ENCODE measurements at regions not wholly inside any gene's neighbourhood (a gene's known extent, or its start where the extent isn't known, plus 50 kb on each side); places are given as distances from the start of the nearest gene placed in this dataset.
A peak's percentile ranks its signal among the peaks of the same experiment; 100 is the strongest.

DNA sequence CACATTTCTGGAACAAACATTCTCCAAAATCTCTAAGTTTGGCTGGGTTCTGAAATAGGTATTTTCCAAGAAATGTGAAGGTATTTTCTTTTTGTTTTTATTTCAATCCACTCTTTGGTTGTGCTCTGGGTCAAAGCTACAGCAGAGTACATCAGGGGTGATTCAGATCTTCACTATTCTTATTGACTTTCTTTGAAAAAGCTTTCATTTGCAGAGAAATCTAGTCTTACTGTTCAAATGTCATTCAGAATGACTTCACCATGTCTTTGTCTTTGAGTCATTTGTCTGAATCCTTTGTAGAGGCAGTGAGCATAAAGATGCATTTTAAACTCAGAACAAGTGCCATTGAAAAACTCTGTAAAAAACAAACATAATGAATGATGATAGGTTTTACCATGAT lies 547.2 kb upstream of the ADGRL3 start:
- TF ChIP-seq, protein P1, sequence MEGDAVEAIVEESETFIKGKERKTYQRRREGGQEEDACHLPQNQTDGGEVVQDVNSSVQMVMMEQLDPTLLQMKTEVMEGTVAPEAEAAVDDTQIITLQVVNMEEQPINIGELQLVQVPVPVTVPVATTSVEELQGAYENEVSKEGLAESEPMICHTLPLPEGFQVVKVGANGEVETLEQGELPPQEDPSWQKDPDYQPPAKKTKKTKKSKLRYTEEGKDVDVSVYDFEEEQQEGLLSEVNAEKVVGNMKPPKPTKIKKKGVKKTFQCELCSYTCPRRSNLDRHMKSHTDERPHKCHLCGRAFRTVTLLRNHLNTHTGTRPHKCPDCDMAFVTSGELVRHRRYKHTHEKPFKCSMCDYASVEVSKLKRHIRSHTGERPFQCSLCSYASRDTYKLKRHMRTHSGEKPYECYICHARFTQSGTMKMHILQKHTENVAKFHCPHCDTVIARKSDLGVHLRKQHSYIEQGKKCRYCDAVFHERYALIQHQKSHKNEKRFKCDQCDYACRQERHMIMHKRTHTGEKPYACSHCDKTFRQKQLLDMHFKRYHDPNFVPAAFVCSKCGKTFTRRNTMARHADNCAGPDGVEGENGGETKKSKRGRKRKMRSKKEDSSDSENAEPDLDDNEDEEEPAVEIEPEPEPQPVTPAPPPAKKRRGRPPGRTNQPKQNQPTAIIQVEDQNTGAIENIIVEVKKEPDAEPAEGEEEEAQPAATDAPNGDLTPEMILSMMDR (IDR thresholded peaks at IDR 0.05; ENCODE audit: insufficient read depth, low read depth, low read length, missing control alignments) = no peak
- DNase-seq (ENCODE audit: low read depth) = peak; percentile 5
- no peak overlapping the region for H3K4me3 ChIP-seq (ENCODE audit: low read length)

DNA sequence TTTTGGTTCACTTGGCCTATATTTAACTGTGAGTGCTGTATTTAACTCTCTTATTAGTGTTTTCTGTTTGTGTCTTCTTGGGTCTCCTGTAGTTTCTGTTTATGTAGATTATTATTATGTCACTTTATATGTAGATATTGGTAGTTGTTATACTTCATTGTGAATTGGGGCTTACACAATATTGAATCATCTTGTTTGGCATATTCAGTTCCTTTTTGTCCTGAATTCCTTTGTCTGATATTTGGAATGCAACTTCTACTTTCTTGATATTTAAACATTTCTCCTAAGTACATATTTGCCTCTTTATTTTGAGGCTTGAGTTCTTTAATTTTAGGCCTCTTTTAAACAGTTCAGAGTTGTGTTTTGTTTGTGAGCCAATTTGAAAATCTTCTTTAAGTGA lies 544.8 kb upstream of the ADGRL3 start:
- peak; percentile 15 for DNase-seq (ENCODE audit: low read depth)
- TF ChIP-seq, protein P1 (IDR thresholded peaks at IDR 0.05; ENCODE audit: insufficient read depth, low read depth, low read length, missing control alignments) = no peak
- H3K4me3 ChIP-seq (ENCODE audit: low read length) = no peak overlapping the region

DNA sequence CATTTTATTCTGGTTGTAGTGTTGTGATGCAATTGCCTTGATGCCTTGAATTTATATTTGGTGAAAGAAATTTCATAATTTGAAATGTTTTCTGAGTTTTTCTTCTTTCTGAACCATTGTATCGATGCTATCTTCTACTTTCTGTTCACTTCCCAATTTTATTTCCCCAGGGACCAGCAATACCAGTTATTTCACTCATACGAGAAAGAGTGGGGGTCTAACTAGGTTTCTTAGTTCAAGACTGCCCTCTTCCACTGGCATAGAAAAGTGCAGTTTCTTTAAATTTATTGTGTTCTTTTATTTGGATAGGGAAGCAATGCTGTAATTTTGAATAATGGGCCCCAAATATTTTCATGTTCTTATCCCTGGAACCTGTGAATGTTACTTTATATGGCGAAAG lies 544.0 kb upstream of the ADGRL3 start:
- TF ChIP-seq, protein P1 (IDR thresholded peaks at IDR 0.05; ENCODE audit: insufficient read depth, low read depth, low read length, missing control alignments) = no peak
- DNase-seq (ENCODE audit: low read depth) = no peak
- H3K4me3 ChIP-seq (ENCODE audit: low read length) = no peak overlapping the region

DNA sequence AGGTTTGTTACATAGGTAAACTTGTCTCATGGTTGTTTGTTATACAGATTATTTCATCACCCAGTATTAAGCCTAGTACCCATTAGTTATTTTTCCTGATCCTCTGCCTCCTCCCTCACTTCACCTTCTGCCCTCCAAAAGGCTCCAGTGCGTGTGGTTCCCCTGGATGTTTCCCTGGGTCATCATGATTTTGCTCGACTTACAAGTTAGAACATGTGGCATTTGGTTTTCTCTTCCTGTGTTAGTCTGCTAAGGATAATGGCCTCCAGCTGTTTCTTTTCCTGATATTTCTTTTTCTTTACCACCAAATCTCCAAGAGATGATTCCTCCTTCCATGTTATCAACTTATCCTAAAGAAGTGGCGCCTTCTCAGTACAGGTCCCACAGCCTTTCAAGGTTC lies 543.1 kb upstream of the ADGRL3 start:
- TF ChIP-seq, protein P1 (IDR thresholded peaks at IDR 0.05; ENCODE audit: insufficient read depth, low read depth, low read length, missing control alignments) = no peak
- peak; percentile 72 for DNase-seq (ENCODE audit: low read depth)
- no peak overlapping the region for H3K4me3 ChIP-seq (ENCODE audit: low read length)

DNA sequence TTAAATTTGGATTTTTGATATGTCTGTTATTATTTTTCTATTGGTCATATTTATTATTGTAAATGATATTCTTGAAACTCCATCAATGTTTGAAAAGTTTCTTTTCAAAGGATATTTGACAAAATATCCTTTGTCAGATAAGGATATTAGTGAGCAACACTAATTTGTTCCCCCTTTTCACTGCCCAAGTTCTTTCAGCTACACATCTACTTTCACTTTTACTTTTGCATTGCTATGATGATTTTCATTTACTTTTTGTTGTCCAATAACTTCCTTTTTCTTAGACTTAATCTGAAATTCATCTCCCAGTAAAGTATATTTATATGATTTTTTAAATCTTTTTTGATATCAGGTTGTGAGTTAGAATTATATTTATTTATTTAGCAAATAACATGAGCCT lies 542.3 kb upstream of the ADGRL3 start:
- H3K4me3 ChIP-seq (ENCODE audit: low read length) = no peak overlapping the region
- TF ChIP-seq, protein P1 (IDR thresholded peaks at IDR 0.05; ENCODE audit: insufficient read depth, low read depth, low read length, missing control alignments) = no peak
- DNase-seq (ENCODE audit: low read depth) = no peak

DNA sequence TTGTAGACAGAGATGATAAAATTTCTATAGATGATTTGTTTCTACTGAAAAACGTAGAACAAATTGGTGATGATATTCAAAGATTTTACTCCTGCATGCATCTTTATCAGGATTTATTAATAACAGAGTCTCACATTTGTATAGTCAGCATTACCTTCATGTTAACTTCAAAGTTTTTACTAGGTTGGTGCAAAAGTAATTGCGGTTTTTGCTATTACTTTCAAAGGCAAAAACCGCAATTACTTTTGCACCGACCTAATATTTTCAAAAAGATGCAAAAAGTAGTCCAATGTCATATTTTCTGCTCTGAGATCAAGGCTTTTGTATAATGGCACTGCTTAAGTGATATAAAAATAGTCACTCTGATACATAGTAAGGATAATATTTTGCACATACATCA lies 536.4 kb upstream of the ADGRL3 start:
- no peak for DNase-seq (ENCODE audit: low read depth)
- TF ChIP-seq, protein P1 (IDR thresholded peaks at IDR 0.05; ENCODE audit: insufficient read depth, low read depth, low read length, missing control alignments) = no peak
- H3K4me3 ChIP-seq (ENCODE audit: low read length) = no peak overlapping the region

DNA sequence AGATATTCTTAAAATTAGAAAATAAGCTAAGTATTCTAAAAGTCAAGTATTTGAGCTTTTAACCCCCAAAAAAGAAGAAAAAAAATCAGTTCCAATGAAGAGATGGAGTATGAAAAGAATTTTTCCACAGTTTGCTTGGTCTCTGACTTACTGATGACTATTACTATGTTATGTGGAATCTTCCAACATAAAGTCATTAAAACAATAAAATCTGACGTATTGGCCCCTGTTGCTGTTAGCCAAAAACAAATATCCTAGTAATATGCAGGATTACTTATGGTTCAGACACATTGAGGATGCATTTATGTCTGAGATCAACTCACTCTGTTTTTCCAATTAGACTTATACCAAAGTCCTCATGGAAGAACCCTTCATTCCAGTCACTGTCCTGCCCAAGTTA lies 517.2 kb upstream of the ADGRL3 start:
- no peak overlapping the region for H3K4me3 ChIP-seq (ENCODE audit: low read length)
- TF ChIP-seq, protein P1 (IDR thresholded peaks at IDR 0.05; ENCODE audit: insufficient read depth, low read depth, low read length, missing control alignments) = no peak
- DNase-seq (ENCODE audit: low read depth) = no peak
